ENCODE measurements at regions not wholly inside any gene's neighbourhood (a gene's known extent, or its start where the extent isn't known, plus 50 kb on each side); places are given as distances from the start of the nearest gene placed in this dataset.

DNA sequence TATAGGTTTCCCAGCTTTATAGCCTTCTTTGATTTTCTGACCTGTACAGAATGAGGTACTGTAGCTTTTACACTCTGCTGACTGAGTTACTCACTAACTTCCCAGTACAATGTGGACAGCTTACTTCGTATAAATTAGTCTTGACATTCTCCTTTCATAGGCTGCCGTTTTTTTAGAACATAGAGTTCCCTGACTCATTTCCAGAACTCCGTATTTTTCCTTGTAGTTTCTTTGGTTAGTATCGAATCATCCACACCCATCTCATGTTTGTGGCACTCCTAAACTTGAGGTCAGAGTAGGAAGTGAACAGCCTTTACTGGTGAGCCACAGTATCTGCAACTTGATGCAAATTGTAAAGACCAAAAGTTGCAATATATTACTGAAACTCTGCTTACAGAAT is 303.9 kb downstream of the SLITRK5 start:
- TF ChIP-seq, protein P1, sequence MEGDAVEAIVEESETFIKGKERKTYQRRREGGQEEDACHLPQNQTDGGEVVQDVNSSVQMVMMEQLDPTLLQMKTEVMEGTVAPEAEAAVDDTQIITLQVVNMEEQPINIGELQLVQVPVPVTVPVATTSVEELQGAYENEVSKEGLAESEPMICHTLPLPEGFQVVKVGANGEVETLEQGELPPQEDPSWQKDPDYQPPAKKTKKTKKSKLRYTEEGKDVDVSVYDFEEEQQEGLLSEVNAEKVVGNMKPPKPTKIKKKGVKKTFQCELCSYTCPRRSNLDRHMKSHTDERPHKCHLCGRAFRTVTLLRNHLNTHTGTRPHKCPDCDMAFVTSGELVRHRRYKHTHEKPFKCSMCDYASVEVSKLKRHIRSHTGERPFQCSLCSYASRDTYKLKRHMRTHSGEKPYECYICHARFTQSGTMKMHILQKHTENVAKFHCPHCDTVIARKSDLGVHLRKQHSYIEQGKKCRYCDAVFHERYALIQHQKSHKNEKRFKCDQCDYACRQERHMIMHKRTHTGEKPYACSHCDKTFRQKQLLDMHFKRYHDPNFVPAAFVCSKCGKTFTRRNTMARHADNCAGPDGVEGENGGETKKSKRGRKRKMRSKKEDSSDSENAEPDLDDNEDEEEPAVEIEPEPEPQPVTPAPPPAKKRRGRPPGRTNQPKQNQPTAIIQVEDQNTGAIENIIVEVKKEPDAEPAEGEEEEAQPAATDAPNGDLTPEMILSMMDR (IDR thresholded peaks at IDR 0.05): no peak
- TF ChIP-seq POLR2A (IDR thresholded peaks at IDR 0.05): no peak
- TF ChIP-seq POLR2AphosphoS5 (IDR thresholded peaks at IDR 0.05; ENCODE audit: insufficient read depth in 1 of 2, low read depth in 1 of 2): no peak

All from vagina (tissue), 2 donors.